HuH-7 (cell line): ENCODE measurements at regions not wholly inside any gene's neighbourhood (a gene's known extent, or its start where the extent isn't known, plus 50 kb on each side); places are given as distances from the start of the nearest gene placed in this dataset.
A peak's percentile ranks its signal among the peaks of the same experiment; 100 is the strongest.
"Not testable (repeated sequence)": the region's sequence is repeated elsewhere in the genome, so short reads cannot be mapped to it uniquely, and the experiment has no call there.

Source experiments
- DNase-seq: peaks from one replicate; pipeline ENCODE4 v3.0.0; 2011; ENCODE audit warnings: low spot score

DNA sequence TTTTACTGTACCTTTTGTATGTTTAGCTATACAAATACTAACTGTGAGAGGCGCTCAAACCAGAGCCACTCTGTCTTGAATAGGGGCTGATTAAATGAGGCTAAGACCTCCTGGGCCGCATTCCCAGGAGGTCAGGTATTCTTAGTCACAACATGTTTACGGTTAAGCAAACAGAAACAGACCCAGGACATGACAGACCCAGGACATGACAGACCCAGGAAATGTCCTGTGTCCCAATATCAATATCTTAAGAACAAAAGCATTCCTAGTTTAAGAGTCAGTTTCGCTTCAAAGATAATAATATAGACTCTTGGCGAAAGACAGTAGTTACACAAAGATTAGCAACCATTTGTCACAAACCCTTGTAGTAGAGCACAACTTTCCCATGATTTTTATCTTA is 304.5 kb downstream of the CCSER2 start:
- DNase-seq = no peak

DNA sequence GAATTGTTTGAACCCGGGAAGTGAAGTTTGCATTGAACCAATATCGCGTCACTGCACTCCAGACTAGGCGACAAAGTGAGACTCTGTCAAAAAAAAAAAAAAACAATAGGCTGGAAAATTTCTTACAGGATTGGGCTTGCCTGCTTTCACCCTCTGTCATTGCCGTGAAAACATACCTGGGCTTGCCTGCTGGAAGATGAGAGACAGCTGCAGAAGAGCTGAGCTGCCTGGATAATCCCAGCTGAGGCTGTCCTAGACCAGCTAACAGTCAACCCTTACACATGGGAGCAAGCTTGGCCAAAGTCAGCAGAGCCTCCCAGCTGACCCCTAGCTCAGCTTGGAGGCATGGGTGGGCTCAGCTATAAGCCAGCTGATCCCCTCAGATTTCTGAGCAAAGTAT is 306.2 kb downstream of the CCSER2 start:
- no peak for DNase-seq

DNA sequence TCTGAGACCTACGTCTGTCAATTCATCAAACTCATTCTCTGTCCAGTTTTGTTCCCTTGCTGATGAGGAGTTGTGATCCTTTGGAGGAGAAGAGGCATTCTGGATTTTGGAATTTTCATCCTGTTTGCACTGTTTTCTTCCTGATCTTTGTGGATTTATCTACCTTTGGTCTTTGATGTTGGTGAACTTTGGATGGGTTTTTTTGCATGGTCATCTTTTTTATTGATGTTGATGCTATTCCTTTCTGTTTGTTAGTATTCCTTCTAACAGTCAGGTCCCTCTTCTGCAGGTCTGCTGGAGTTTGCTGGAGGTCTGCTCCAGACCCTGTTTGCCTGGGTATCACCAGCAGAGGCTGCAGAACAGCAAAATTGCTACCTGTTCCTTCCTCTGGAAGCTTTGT is 322.2 kb downstream of the CCSER2 start:
- not testable (repeated sequence) for DNase-seq

DNA sequence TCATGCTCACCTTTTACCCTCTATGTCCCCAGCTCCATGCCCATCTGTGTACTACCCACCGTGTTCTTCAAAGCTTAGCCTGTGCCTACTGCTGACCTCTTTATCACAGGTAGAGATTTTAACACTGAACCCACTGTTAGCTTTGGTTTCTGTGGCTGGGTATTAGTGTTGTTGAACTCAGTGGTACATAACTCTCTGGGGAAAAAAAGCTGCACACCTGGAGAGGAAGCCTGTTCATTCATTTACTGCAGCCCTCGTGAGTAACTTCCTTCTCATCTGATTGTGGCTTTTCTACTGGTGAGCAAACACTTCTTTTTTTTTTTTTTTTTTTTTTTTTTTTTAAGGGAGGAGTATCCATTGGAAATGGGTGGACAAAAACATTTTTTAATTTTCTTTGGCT is 326.3 kb downstream of the CCSER2 start:
- DNase-seq = no peak

DNA sequence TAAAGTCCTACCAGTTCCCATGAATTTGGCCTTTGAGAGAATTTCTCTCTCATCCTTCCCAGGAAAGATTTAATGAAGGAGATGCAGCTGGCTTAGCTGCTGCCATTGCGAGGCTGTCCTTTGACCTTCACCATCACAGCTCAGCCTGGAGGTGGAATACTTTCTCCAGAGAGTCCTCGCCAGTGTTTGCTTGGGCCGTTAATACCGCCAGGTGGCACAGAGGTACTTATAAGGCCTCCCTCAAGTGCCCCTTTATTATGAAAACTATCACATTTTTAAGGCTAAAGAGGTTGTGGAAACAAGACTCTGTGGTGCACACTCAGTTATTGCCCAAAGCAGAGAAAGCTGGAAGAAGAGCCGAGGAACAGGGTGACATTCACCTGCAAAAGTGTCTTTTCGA is 330.6 kb downstream of the CCSER2 start:
- DNase-seq = no peak

DNA sequence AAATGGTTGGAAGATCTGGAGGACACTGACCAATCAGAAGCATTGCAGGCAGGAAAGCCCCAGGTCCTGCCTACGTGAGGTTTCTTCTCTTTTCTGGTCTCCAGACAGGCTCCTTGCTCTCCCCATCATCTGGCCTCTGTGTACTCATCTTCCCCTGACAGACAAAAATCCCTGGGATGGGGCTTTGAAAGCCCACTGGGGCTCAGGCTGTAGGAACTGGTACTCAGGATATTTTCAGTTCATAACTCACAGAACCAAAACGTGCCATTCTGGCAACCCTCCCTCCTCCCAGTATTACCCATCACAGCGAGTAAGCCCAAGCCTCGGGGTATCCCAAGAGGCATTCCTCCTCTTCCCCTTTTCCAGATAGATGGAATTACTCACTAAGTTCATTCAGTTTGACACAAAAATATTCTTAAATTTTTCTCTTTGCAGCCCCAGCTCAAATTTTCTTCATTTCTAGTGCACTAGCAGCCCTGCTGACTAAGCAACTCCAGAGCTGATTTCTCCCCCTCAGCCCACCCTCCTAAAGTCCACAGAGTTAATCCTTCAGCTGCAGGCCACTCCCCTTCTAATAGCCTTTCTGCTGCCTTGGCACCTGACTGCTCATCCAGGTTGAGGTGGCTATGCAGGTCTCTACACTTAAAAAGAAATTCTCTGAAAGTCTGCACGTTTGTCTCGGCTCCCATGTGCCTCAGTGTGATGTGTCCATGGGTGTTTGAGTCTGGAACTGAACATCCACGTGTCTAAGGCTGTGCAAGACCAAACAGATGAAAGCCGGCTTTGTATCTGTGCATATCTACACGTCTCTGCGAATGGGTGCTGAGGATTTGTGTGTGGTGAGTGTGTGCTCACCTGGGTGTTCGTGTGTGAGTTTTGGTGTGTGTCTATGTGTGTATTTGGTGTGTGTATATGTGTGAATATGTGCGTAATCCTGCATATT is 331.4 kb downstream of the CCSER2 start:
- no peak for DNase-seq

DNA sequence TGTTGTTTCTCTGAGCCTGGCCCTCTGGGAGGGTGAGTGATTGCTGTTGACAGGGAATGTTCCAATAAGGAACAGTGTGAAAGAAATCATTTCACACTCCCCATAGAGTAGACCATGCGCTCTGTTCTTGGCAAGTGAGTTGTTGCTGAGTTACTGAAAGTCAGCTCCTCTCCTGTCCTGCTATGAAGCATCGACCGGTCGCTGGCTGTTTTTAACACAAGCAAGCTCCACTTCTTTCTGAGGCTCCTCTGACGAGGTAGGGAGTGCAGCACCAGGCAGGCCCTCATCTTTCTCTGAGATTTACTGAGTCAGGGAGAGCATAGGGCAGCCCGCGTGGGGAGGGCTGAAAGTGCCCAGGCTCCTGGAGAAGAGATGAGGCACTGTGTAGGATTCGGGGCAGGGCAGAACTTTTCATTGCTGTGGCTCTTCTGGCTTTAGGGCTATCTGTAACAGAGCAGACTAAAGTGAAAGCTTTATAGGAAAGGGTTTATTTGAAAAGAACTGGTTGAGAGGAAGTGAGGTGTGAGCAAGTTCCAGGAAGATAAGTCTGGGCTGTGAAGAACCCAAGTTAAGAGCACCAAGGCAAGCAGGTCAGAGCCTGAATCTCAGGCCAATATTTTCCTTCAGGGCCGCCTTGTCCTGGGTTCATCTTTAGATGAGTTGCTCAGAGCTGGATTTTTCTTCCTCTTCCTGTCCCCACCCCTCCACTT is 332.2 kb downstream of the CCSER2 start:
- no peak for DNase-seq

DNA sequence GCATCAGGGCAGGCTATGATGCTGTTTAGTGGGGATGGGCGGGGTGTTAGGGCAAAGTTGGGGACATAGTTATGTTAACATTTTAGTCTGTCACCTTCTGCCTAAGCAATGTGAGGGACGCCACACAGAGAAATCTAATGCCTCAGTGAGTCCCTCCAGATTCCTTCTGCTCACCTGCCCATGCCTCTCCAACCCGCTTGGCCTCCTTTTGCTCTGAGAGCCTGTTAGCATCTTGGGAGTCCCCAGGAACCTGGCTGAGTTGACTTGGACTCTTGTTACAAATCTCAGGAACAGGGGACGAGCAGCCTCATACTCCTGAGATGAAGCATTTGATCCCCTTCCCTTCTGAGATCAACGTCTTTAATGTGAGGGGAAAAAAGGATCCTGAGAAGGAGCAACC is 336.8 kb downstream of the CCSER2 start:
- no peak for DNase-seq

DNA sequence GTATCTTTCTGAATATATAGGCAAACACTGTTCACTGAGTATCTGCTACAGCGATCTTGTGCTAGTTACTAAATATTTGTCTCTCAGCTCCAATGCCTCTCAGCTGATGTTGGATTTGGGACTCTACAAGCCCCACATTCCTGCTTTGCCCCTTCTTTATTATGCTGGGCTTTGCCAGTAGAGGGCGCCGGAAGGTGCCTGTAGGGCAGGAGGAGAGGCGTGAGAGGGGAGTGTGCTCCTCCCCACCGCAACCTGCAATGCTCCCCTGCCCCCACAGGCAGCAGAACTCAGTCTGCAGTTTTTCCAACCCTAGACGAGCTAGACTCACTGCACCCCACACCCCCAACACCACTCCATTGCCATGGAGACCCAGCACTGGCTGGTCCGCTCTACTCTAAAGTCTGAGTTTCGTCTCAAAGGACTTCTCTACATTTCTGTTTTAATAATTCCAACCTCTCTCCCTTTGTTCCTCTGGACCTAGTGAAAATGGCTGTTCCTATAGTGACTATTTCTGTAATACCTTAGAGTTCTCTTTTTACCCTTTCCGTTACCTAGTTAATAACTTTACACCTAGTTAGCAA is 337.6 kb downstream of the CCSER2 start:
- DNase-seq = peak; percentile 37

DNA sequence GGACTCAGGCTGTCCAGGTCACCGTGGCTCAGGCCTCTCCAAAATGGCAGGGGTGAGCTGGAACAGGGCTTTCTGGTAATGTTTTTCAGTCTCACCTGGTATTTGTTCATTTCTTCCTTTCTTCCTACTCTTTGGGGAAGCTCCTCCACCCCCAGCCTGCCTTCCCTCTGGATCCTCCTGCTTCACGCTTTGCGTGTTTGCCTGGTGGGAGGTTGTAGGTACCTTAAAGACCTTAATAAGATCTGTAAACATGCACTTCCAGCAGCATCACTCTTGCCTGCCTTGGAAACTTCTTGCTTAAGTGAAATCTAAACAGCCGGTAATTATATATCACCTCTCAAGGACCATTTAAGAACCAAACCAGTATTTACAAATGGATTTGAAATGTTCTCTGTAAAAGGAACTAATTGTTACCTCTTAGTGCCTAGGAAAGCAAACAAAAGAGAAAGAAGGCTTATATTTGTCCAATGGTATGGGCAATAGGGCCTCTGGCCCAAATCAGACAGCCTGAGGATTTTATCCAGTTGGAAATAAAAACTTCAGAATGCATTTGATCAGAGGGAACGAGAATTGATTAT is 339.9 kb downstream of the CCSER2 start:
- no peak for DNase-seq

DNA sequence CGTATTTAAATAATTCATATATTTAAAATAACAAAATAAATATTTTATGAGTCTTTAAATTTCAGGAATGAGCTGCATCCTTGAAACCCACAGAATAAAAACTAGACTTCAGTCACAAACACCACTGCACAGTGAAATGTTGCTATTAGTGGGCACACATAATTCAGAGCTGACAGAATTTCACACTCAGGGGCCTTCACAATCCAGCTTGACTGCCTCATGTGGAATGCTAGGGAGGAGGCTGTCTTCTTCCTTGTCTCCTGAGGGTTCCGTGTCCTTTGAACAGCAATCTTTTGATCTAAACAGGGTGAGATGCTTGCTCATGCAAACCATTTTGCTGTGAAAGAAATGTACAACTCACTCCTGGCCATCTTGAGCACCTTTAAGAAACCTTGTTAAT is 346.7 kb downstream of the CCSER2 start:
- DNase-seq = no peak

DNA sequence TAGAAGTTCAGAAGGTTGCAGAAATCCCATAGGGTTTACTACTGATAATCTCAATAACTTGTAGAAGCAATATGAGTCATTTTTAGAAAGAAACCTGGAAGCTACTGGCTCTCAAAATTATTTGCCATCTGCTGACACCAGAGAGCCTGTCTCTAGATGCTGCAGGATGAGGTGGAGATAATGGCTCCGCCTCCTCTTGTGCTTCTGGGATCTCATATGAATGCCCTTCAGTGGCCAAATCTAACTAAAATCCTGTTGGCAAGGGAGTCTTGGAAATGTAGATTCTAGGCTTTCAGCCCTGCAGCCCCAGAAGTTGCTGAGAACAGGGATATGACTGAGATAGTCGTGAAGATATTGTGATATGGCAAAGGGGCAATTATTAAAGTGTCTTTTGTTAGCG is 348.1 kb downstream of the CCSER2 start:
- no peak for DNase-seq

DNA sequence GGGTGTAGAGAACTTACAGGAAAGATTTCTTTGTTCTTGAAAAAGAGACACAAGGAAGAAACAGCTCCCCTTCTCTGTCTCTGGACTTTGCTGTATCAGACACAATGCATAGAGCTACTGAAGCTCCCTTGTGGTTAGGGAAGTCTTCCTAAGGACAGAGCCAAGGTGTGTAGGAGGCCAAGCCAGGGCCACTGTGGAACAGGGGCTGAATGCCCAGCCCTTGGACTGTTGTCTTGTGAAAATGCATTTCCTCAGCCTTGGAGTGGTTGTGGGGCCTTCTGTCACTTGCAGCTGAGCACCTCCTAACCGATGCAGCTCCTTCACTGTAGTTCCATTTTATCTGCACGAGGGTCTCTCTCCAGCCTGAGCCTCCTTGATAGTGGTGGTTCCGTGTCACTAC is 353.4 kb downstream of the CCSER2 start:
- no peak for DNase-seq

DNA sequence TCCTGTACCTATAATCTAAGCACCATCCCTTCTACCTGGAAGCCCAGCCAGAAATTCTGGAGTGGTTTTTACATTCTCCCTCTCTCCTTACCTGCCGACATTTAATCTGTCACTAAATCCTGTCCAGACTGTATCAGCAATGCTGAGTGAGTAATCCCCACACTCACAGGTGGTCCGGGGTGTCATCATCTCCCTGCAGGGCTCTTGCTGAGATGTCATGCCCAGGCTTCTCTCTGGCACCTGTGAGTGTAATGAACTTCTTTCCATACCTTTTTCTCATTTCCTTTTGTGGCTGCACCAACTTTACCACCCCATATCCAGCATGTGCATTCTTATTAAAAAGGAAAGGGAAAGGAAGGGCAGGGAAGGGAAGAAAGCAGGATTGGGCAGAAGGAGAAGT is 355.2 kb downstream of the CCSER2 start:
- no peak for DNase-seq

DNA sequence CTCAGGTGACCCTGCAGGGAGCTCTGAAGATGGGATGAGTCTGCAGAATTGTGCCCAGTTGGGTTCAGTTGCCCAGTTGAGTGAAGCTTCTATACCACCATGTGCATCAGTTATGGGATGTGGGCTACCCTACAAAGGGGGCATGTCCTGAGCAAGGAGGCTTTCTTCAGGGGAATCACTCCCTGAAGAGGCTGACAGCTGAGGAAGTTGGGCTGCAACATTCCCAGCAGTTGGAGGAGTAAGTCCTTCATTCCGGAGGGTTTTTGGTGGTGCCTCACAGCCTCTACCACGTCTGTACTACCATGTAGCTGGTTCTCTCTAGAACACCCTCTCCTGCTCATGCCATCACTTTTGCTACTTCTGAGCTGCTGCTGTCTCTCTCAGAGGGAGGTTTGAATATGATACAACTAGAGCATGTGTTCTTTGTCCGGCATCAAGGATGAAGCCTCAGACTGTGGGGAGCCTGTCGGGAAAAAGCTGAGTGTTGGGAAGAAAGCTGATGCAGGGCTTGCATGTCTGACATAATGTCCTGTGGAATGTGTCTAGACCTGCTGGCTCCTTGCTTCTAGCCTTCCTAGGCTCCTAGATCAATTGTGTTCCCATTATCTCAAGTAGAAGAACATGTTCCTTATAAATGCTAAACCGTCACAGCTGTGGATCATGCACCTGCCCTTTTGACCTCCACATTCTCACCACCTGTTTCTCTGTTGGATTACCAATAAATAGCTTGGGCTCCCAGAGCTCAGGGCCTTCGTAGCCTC is 355.8 kb downstream of the CCSER2 start:
- no peak for DNase-seq

DNA sequence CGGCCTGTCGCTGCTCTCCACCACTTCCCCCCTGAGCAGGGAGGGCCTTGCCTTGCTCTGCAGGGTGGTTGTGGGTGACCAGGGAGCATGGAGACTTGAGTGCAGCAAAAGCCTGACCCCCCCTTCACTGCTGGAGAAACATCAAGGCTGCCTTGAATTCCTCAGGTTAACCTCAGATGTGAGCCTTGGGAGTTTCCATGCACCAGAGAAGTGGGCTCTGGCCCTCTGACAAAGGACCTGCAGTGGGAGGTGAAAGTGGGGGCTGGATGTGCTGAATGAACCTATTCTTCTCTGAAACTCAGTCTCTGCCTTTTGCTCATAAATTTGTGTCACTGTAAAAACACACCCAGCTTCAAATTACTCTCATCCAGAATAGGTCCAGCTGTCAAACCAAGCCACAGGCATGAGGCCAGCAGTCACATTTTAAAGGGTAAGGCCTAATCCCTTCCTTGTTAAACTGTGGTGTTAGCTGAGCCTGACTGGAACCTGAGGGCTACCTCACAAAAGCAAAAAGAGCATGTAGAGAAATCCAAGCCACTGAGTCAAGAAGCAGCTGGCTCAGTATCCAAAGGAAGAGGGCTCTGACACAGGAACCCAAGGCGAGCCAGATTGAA is 356.8 kb downstream of the CCSER2 start:
- no peak for DNase-seq

DNA sequence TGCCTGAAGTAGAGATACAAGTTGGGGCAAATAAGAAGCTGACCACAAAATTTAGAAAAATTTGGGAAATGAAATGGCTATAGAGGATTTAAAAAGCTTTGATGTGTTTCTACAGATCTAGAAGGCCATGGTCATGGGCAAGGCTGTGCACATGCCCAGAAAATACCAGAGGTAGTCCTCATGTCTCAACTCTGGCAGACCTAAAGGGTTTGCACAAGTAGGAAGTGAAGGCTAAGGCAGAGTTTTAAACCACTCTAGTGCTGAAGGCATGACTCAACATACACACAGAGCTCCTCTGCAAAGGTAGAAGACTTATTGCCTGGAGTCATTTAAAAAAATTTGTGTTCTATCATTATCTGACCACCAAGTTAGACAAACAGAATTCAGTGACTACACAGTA is 364.6 kb downstream of the CCSER2 start:
- no peak for DNase-seq

DNA sequence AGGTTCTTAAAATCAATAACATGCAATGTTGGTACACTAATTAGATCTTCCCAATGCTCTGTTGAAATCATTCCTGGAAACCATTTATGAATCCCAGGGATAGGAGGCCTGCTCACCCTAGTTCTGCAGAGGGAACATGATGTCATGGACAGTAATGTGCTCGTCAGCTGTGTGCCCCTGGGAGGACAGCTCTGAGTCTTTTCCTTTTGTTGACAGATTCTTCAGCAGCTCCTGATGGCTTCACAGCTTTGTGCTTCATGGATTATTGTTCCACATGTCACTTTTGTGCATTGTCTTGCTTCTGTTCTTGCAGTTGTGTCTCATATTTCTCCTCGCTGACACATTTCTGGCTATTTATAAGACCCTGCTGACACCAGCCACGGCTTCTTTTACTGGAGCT is 367.5 kb downstream of the CCSER2 start:
- no peak for DNase-seq

DNA sequence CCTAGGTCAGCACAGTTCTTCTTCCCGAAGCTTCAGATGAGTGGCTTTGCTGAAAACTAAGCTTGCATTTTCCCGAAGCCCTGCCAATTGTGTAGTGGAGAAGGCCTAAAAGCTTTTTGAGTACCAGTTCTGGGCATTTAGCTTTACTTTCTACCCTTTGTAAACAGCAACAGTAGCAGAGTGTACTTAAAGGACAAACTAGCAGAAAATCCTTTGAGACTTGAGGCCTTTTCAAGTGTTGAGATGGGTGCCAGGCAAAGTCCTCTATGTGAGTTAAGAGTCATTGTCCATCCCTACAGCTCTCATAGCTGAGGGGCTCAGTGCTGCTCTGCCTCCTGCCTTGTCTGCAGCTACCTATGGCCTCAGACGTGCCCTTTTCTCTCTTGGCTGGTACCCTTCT is 368.2 kb downstream of the CCSER2 start:
- DNase-seq = no peak

DNA sequence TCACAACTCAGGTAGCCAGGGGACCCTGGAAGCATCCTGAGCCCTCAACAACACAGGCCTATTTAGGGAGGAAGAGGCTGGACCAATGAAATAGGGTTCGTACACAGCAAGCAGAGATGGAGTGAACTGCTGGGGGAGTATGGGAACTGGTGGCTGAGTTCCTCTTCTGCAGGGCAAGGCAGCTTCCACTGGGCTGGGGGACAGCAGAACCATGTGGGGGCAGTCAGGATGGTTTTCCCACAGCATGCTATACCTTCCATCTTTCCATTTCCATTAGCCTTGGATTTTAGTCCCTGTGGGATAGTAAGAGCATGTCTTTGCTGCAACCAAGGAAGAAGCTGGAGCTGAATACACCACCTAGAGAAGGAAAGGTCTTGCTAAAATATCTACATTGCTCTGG is 370.6 kb downstream of the CCSER2 start:
- DNase-seq = no peak

DNA sequence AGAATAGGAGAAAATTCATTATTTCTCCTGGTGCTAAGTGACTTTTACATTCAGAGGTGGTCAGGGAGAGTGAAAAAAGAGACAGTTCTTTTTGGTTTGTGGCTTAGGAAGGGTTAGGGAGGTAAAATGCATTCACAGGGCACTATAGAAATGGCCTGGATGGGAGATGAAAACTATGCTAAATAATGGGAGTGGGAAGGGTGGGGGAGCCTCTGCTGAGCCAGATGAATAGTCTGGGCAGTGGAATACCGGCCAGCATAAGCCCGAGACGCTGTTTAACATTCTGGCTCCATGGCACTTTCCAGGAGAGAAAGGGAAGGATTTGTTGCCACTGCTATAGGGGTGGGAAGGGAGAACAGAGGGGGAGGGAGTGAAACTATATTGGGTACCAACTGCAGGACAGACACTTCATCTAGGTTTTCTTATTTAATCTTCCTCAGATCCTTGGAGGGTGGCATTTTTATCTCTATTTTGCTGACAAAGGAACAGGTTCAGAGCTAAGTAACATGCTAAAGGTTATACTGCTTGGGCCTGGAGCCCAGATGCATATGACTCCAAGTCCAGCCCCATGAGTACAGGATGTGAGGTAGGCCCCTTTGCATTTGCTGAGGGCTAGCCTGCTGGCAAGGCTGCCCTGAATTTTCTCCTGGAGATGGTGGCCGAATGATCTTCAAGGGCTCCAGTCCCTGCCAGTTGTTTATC is 372.4 kb downstream of the CCSER2 start:
- DNase-seq = no peak
